OCI-LY3 (cell line): ENCODE measurements at regions not wholly inside any gene's neighbourhood (a gene's known extent, or its start where the extent isn't known, plus 50 kb on each side); places are given as distances from the start of the nearest gene placed in this dataset.

Source experiments
- EZH2phosphoT487 ChIP-seq: fragments of 200-600 bp; shearing (Covaris generic); IDR thresholded peaks from 2 replicates; pipeline ENCODE4 v1.6.1; 2018; ENCODE audit warnings: antibody characterized with exemption, mixed run types, low read depth
- TF ChIP-seq, protein P1 (sequence below): fragments of 200-600, 300-600 bp; sonication (generic); IDR thresholded peaks from 2 replicates; pipeline ENCODE4 v1.5.1; 2014; ENCODE audit warnings: antibody characterized with exemption, low read length, low read depth

DNA sequence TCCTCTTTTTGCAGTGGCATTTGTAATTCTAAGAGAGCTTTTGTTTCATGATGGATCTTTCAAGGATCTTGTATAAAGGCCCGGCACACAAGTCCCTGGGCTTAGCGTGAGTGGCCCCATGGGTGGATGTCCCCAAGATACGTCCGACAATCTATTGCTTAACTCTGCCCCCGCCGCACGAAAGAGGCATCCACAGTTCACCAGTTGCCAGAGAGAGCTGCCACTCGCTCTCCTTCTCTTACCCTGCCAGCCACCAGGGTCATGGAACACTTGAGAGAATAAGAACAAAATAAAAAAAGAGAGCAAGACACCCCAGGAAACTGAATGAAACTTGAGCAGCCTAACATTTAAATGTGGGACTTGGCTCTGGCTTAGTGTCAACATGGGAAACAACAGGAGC is 92.3 kb downstream of the CTAGE1 start:
- TF ChIP-seq, protein P1, sequence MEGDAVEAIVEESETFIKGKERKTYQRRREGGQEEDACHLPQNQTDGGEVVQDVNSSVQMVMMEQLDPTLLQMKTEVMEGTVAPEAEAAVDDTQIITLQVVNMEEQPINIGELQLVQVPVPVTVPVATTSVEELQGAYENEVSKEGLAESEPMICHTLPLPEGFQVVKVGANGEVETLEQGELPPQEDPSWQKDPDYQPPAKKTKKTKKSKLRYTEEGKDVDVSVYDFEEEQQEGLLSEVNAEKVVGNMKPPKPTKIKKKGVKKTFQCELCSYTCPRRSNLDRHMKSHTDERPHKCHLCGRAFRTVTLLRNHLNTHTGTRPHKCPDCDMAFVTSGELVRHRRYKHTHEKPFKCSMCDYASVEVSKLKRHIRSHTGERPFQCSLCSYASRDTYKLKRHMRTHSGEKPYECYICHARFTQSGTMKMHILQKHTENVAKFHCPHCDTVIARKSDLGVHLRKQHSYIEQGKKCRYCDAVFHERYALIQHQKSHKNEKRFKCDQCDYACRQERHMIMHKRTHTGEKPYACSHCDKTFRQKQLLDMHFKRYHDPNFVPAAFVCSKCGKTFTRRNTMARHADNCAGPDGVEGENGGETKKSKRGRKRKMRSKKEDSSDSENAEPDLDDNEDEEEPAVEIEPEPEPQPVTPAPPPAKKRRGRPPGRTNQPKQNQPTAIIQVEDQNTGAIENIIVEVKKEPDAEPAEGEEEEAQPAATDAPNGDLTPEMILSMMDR: no peak
- TF ChIP-seq EZH2phosphoT487: no peak
